Activated CD4-positive, alpha-beta T cell treated with anti-CD3 and anti-CD28 coated beads for 4 hours (primary cell): ENCODE measurements at regions not wholly inside any gene's neighbourhood (a gene's known extent, or its start where the extent isn't known, plus 50 kb on each side); places are given as distances from the start of the nearest gene placed in this dataset.
"Not testable (repeated sequence)": the region's sequence is repeated elsewhere in the genome, so short reads cannot be mapped to it uniquely, and the experiment has no call there.

Experiments
- DNase-seq, 2 donors: peaks; one replicate each; pipeline ENCODE4 v3.0.0-alpha.2; 2020

GRCh38 chr6:20263059-20263458, 50.8 kb upstream of the MBOAT1 start:
- DNase-seq: no peak

GRCh38 chr6:20265842-20266241, 53.6 kb upstream of the MBOAT1 start:
- no peak for DNase-seq

- no peak for DNase-seq
Measured at GRCh38 chr6:20266851-20267608, 54.8 kb upstream of the MBOAT1 start.

GRCh38 chr6:20269181-20269580, 56.9 kb upstream of the MBOAT1 start:
- no peak for DNase-seq

- no peak for DNase-seq
Measured at GRCh38 chr6:20271818-20272217, 59.5 kb upstream of the MBOAT1 start.

GRCh38 chr6:20274137-20274536, 61.9 kb upstream of the MBOAT1 start:
- DNase-seq: no peak

GRCh38 chr6:20275837-20276236, 63.6 kb upstream of the MBOAT1 start:
- not testable (repeated sequence) for DNase-seq

- not testable (repeated sequence) for DNase-seq
Measured at GRCh38 chr6:20277724-20278123, 65.5 kb upstream of the MBOAT1 start.

GRCh38 chr6:20279051-20279450, 66.8 kb upstream of the MBOAT1 start:
- no peak for DNase-seq

GRCh38 chr6:20279608-20280287, 67.5 kb upstream of the MBOAT1 start:
- no peak for DNase-seq

- DNase-seq: no peak
Measured at GRCh38 chr6:20280288-20280621, 68.0 kb upstream of the MBOAT1 start.

- DNase-seq: no peak
Measured at GRCh38 chr6:20284672-20285071, 72.4 kb upstream of the MBOAT1 start.

- DNase-seq: no peak
Measured at GRCh38 chr6:20286968-20287565, 74.8 kb upstream of the MBOAT1 start.

GRCh38 chr6:20291764-20292580, 79.7 kb upstream of the MBOAT1 start:
- peak; percentile 63 to 80 for DNase-seq

GRCh38 chr6:20292905-20293304, 80.6 kb upstream of the MBOAT1 start:
- DNase-seq: no peak

- no peak for DNase-seq
Measured at GRCh38 chr6:20301256-20301655, 89.0 kb upstream of the MBOAT1 start.

- no peak for DNase-seq
Measured at GRCh38 chr6:20302168-20302567, 89.9 kb upstream of the MBOAT1 start.

GRCh38 chr6:20302702-20303251, 90.5 kb upstream of the MBOAT1 start:
- no peak for DNase-seq

GRCh38 chr6:20306491-20306890, 94.2 kb upstream of the MBOAT1 start:
- DNase-seq: no peak

GRCh38 chr6:20309186-20309585, 92.5 kb upstream of the E2F3 start:
- DNase-seq: no peak

- no peak for DNase-seq
Measured at GRCh38 chr6:20310185-20310584, 91.5 kb upstream of the E2F3 start.

GRCh38 chr6:20312606-20313005, 89.1 kb upstream of the E2F3 start:
- DNase-seq: no peak

- no peak for DNase-seq
Measured at GRCh38 chr6:20313051-20313450, 88.6 kb upstream of the E2F3 start.
